Endothelial cell of umbilical vein (primary cell): ENCODE measurements at regions not wholly inside any gene's neighbourhood (a gene's known extent, or its start where the extent isn't known, plus 50 kb on each side); places are given as distances from the start of the nearest gene placed in this dataset.

ENCODE experiments used
- BruUV-seq: library from RNA; stranded (reverse); fragments of 400-500 nt; replicated peaks from 2 replicates; lab custom pipeline; 2021; lab: Mats Ljungman, UMichigan
- CTCF ChIA-PET: fragments of 300-600, 350-600 bp; sonication (Branson Sonifier 250); formaldehyde crosslinking; loops from one replicate; lab custom pipeline; 2021; ENCODE audit warnings: antibody characterized with exemption, inconsistent platforms; lab: Charles Lee
- POLR2A ChIA-PET: fragments of 300-600, 350-600 bp; sonication (Branson Sonifier 250); formaldehyde crosslinking; loops from one replicate; lab custom pipeline; 2021; ENCODE audit warnings: antibody characterized with exemption, inconsistent platforms; lab: Charles Lee
- DNase-seq: peaks from one replicate; pipeline ENCODE4 v3.0.0-alpha.2; 2011; ENCODE audit warnings: low read depth, low spot score
- FAIRE-seq: peaks from 2 replicates; lab custom pipeline; 2011; peaks lifted over from hg19 to GRCh38; lab: Jason Lieb, UNC
- H2AFZ ChIP-seq: 2 replicates; pipeline ENCODE4 v1.6.0; 2012; ENCODE audit warnings: low read depth, low read length, control low read depth, inconsistent platforms
- H3K27ac ChIP-seq: 2 replicates; pipeline ENCODE4 v1.5.1; 2011; ENCODE audit warnings: low read depth, mild to moderate bottlenecking, control low read depth, low read length, moderate library complexity; ENCODE audit not compliant: insufficient read depth
- H3K27me3 ChIP-seq, 2 experiments: 2 replicates each; pipeline versions ENCODE4 v1.6.0 to v1.6.1; 2011; ENCODE audit warnings: low read length in 2 of 2, mixed read lengths in 1 of 2; ENCODE audit not compliant: control insufficient read depth in 2 of 2, insufficient read depth in 2 of 2
- H3K36me3 ChIP-seq, 2 experiments: 2 replicates in 1 of 2; 3 replicates in 1 of 2; pipeline ENCODE4 v1.5.1; 2011; ENCODE audit warnings: low read length in 2 of 2, mild to moderate bottlenecking in 1 of 2, moderate library complexity in 1 of 2; ENCODE audit not compliant: control insufficient read depth in 2 of 2, insufficient read depth in 2 of 2; ENCODE audit errors: extremely low read depth in 1 of 2
- H3K4me1 ChIP-seq: 3 replicates; pipeline ENCODE4 v1.5.1; 2011; ENCODE audit warnings: mild to moderate bottlenecking, low read length; ENCODE audit not compliant: control insufficient read depth, insufficient read depth; ENCODE audit errors: extremely low read depth
- H3K4me2 ChIP-seq: 2 replicates; pipeline ENCODE4 v1.6.1; 2011; ENCODE audit warnings: low read length, control low read depth, mixed read lengths; ENCODE audit not compliant: insufficient read depth
- H3K4me3 ChIP-seq, 3 experiments: fragments of 200-600 bp in 1 of 3; sonication (generic), shearing (Covaris generic) in 1 of 3; replicated peaks in 1 of 3; 2 replicates each; pipeline ENCODE4 v1.5.1; 2011 to 2016; ENCODE audit warnings: control low read depth in 3 of 3, low read length in 3 of 3, mild to moderate bottlenecking in 2 of 3, inconsistent platforms in 1 of 3, low read depth in 1 of 3, moderate library complexity in 1 of 3; ENCODE audit not compliant: insufficient read depth in 1 of 3
- H3K79me2 ChIP-seq: 2 replicates; pipeline ENCODE4 v1.6.0; 2012; ENCODE audit warnings: low read length, inconsistent platforms; ENCODE audit not compliant: control insufficient read depth, insufficient read depth
- H3K9ac ChIP-seq: replicated peaks from 2 replicates; pipeline ENCODE3; 2011; ENCODE audit warnings: low read length, control low read depth; ENCODE audit not compliant: insufficient read depth; ENCODE audit errors: extremely low read depth
- H3K9me1 ChIP-seq: replicated peaks from 3 replicates; pipeline ENCODE4 v1.6.0; 2011; ENCODE audit warnings: mild to moderate bottlenecking, low read length; ENCODE audit not compliant: control insufficient read depth, insufficient read depth; ENCODE audit errors: extremely low read depth
- H3K9me3 ChIP-seq: replicated peaks from 2 replicates; pipeline ENCODE4 v1.5.1; 2012; ENCODE audit warnings: low read length, inconsistent platforms; ENCODE audit not compliant: control insufficient read depth, insufficient read depth
- H4K20me1 ChIP-seq: replicated peaks from 2 replicates; pipeline ENCODE3; 2011; ENCODE audit warnings: mild to moderate bottlenecking, low read length; ENCODE audit not compliant: control insufficient read depth, insufficient read depth; ENCODE audit errors: extremely low read depth
- CTCF ChIP-seq, 2 donors: IDR thresholded peaks; 1 replicate in 1 of 2; 2 replicates in 1 of 2; pipeline ENCODE4 v1.5.1; 2011; ENCODE audit warnings: low read length in 2 of 2, mild to moderate bottlenecking in 2 of 2, moderate library complexity in 2 of 2, control low read depth in 1 of 2, inconsistent platforms in 1 of 2, low read depth in 1 of 2; ENCODE audit not compliant: insufficient read depth in 1 of 2; ENCODE audit errors: extremely low read depth in 1 of 2
- EZH2 ChIP-seq: IDR thresholded peaks from 2 replicates; pipeline ENCODE4 v1.6.1; 2012; ENCODE audit warnings: borderline replicate concordance, low read depth, mild to moderate bottlenecking, moderate library complexity, low read length, inconsistent platforms; ENCODE audit not compliant: severe bottlenecking
- FOS ChIP-seq: IDR thresholded peaks from 2 replicates; pipeline ENCODE4 v1.6.1; 2011; ENCODE audit warnings: mild to moderate bottlenecking, low read length, moderate library complexity, borderline replicate concordance; ENCODE audit not compliant: insufficient read depth
- GATA2 ChIP-seq: IDR thresholded peaks from 2 replicates; pipeline ENCODE4 v1.7.0; 2011; ENCODE audit warnings: low read depth, mild to moderate bottlenecking, moderate library complexity, mixed read lengths, low read length; ENCODE audit not compliant: insufficient read length, insufficient read depth
- JUN ChIP-seq: IDR thresholded peaks from 2 replicates; pipeline ENCODE4 v1.6.1; 2011; ENCODE audit warnings: borderline replicate concordance, low read depth; ENCODE audit not compliant: insufficient read length, insufficient read depth
- MAX ChIP-seq: IDR thresholded peaks from 2 replicates; pipeline ENCODE4 v1.6.1; 2011; ENCODE audit not compliant: insufficient read depth, insufficient read length
- MYC ChIP-seq: IDR thresholded peaks from one replicate; pipeline ENCODE4 v1.6.1; 2011; ENCODE audit warnings: mild to moderate bottlenecking, low read depth, low read length
- POLR2A ChIP-seq: IDR thresholded peaks from 2 replicates; pipeline ENCODE4 v1.6.1; 2012; ENCODE audit warnings: low read depth, mild to moderate bottlenecking, control low read depth, low read length
- POLR2AphosphoS5 ChIP-seq: IDR thresholded peaks from 2 replicates; pipeline ENCODE4 v1.6.1; 2012; ENCODE audit warnings: low read depth, mild to moderate bottlenecking, control low read depth, low read length, moderate library complexity; ENCODE audit not compliant: insufficient read depth
- dilution Hi-C: fragments of 300-500 bp; cut with MboI; formaldehyde crosslinking; loops from one replicate; pipeline ENCODE4 v1.15.0; 2019; ENCODE audit warnings: low sequenced_read_pairs; ENCODE audit not compliant: extremely low pct_ligation_motif_present
- intact Hi-C: fragments of 100-400 bp; cut with micrococcal nuclease; formaldehyde crosslinking; loops from one replicate; pipeline ENCODE4 v1.10.0; 2022

GRCh38 chr20:4069751-4070150 is 54.4 kb upstream of the RNF24 start:
- BruUV-seq: no TSS peak
- H3K4me3 ChIP-seq: no peak overlapping the region
- no peaks in the 10 kb centered on the region for H3K79me2 ChIP-seq
- ChIA-PET CTCF (interaction anchor here (0.9 to 6.0 kb wide), 5 partner anchors 15 to 58 kb away, joined by 3 to 103 read pairs (median 41); partner anchors contain the start of gene RNF24), POLR2A (no interaction called here)
- intact Hi-C loops: no loop called here
- H3K9me1 ChIP-seq: no peaks in the 10 kb centered on the region
- H3K9ac ChIP-seq: no peak overlapping the region
- H2AFZ ChIP-seq: no peak overlapping the region
- TF ChIP-seq MYC (no peak), EZH2 (no peak), POLR2A (no peak), GATA2 (no peak), MAX (no peak), JUN (no peak), POLR2AphosphoS5 (no peak), CTCF (IDR thresholded peaks at IDR 0.05; ENCODE audit: extremely low read depth in 1 of 2, insufficient read depth in 1 of 2, low read depth in 1 of 2, low read length in 2 of 2) (no peak), FOS (no peak)
- FAIRE-seq (no peak), DNase-seq (no peak)
- H4K20me1 ChIP-seq: no peaks in the 10 kb centered on the region
- H3K27me3 ChIP-seq: no peaks in the 10 kb centered on the region
- dilution Hi-C loops: no loop called here
- no peaks in the 10 kb centered on the region for H3K36me3 ChIP-seq
- H3K9me3 ChIP-seq: no peaks in the 10 kb centered on the region
- H3K4me2 ChIP-seq: no peak overlapping the region
- H3K27ac ChIP-seq: no peak overlapping the region
- peaks cover 28% of the 10 kb centered on the region for H3K4me1 ChIP-seq
